Right atrium auricular region (tissue), 2 donors: ENCODE measurements at regions not wholly inside any gene's neighbourhood (a gene's known extent, or its start where the extent isn't known, plus 50 kb on each side); places are given as distances from the start of the nearest gene placed in this dataset.

Source experiments
- DNase-seq: peaks from one replicate; pipeline ENCODE4 v3.0.0-alpha.2; 2019; ENCODE audit warnings: low spot score
- H3K27ac ChIP-seq, 2 donors: fragments of 200-600 bp; sonication (generic); 1 replicate in 1 of 2; 2 replicates in 1 of 2; pipeline ENCODE4 v1.5.1; 2016 to 2019
- H3K27me3 ChIP-seq, 2 donors: fragments of 200-600 bp; sonication (generic); one replicate each; pipeline versions ENCODE4 v1.5.1 to v1.6.0; 2017 to 2019
- H3K36me3 ChIP-seq: fragments of 200-600 bp; sonication (generic); one replicate; pipeline ENCODE4 v1.5.1; 2016
- H3K4me1 ChIP-seq, 2 donors: fragments of 200-600 bp; sonication (generic); one replicate each; pipeline versions ENCODE4 v1.5.1 to v1.6.0; 2017 to 2019
- H3K4me3 ChIP-seq, 2 donors: fragments of 200-600 bp; sonication (generic); 1 replicate in 1 of 2; 2 replicates in 1 of 2; pipeline ENCODE4 v1.5.1; 2017 to 2019; ENCODE audit warnings: mild to moderate bottlenecking in 1 of 2, moderate library complexity in 1 of 2
- H3K9me3 ChIP-seq, 2 donors: fragments of 200-600 bp; sonication (generic); one replicate each; pipeline ENCODE4 v1.5.1; 2019
- TF ChIP-seq, protein P1 (sequence below), 2 donors: fragments of 200-600 bp; sonication (generic); IDR thresholded peaks; one replicate each; pipeline ENCODE4 v1.5.1; 2019; ENCODE audit warnings: antibody characterized with exemption in 2 of 2

DNA sequence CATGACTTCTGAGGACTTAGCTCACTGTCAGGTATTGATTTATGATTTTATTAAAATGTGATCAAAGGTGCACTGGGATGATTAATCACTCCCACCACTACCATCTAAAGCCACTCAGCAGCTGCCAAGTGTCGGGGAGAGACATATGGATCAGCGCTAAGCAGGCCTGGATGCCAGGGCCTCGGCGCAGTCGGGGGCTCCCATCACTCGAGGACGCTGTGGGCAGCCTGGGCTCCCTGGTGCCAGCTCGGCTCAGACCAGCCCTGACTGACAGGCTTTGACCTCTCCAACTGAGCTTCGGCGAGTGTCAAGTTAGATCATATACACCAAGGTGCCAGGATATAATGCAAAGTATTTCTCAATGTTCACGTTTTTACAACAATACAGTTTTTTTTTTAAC lies 267.7 kb downstream of the ACTR3B start:
- no peak for DNase-seq
- Histone ChIP-seq H3K9me3 (no peaks in the 10 kb centered on the region), H3K4me3 (no peak overlapping the region), H3K27me3 (no peaks in the 10 kb centered on the region), H3K36me3 (no peaks in the 10 kb centered on the region), H3K27ac (no peak overlapping the region), H3K4me1 (no peaks in the 10 kb centered on the region)
- TF ChIP-seq, protein P1, sequence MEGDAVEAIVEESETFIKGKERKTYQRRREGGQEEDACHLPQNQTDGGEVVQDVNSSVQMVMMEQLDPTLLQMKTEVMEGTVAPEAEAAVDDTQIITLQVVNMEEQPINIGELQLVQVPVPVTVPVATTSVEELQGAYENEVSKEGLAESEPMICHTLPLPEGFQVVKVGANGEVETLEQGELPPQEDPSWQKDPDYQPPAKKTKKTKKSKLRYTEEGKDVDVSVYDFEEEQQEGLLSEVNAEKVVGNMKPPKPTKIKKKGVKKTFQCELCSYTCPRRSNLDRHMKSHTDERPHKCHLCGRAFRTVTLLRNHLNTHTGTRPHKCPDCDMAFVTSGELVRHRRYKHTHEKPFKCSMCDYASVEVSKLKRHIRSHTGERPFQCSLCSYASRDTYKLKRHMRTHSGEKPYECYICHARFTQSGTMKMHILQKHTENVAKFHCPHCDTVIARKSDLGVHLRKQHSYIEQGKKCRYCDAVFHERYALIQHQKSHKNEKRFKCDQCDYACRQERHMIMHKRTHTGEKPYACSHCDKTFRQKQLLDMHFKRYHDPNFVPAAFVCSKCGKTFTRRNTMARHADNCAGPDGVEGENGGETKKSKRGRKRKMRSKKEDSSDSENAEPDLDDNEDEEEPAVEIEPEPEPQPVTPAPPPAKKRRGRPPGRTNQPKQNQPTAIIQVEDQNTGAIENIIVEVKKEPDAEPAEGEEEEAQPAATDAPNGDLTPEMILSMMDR (IDR thresholded peaks at IDR 0.05) = no peak

DNA sequence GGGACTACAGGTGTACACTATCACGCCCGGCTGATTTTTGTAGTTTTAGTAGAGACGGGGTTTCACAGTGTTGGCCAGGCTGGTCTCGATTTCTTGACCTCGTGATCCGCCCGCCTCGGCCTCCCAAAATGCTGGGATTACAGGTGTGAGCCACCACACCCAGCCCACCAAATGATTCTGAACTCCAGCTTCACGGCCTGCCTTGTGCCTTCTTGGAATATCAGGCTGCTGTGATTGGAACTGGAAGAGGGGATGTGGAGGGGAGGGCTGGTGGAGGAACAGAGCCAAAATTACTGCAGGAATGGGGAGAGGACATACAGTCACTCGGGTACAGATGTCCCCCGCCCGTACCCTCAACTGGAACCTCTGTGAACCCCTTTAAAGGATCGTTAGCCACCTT lies 268.4 kb downstream of the ACTR3B start:
- no peaks in the 10 kb centered on the region for H3K9me3 ChIP-seq
- H3K4me3 ChIP-seq = no peak overlapping the region
- TF ChIP-seq, protein P1 (IDR thresholded peaks at IDR 0.05) = no peak
- H3K27me3 ChIP-seq = no peaks in the 10 kb centered on the region
- no peaks in the 10 kb centered on the region for H3K4me1 ChIP-seq
- DNase-seq = no peak
- no peak overlapping the region for H3K27ac ChIP-seq
- no peaks in the 10 kb centered on the region for H3K36me3 ChIP-seq

DNA sequence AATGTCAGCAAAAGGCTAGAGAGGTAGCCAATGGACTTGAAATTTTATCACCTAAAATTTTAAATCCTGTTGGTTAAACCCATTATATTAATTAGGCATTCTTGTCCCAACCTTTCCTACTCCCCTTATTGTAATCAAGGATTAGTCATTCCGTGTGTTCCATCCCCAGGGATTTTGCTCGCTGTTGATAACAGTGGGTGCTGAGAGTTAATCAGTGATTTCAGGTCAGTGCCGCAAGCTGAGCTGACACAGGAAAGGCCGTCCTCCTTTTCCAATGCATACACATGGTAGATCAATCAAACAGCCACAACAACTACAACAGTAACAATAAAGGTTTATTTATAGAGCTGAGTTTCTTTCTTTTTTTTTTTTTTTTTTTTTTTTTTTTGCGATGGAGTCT lies 271.4 kb downstream of the ACTR3B start:
- TF ChIP-seq, protein P1 (IDR thresholded peaks at IDR 0.05) = no peak
- no peaks in the 10 kb centered on the region for H3K9me3 ChIP-seq
- no peaks in the 10 kb centered on the region for H3K27me3 ChIP-seq
- H3K27ac ChIP-seq = no peak overlapping the region
- H3K4me3 ChIP-seq = no peak overlapping the region
- DNase-seq = no peak
- no peaks in the 10 kb centered on the region for H3K36me3 ChIP-seq
- no peaks in the 10 kb centered on the region for H3K4me1 ChIP-seq

DNA sequence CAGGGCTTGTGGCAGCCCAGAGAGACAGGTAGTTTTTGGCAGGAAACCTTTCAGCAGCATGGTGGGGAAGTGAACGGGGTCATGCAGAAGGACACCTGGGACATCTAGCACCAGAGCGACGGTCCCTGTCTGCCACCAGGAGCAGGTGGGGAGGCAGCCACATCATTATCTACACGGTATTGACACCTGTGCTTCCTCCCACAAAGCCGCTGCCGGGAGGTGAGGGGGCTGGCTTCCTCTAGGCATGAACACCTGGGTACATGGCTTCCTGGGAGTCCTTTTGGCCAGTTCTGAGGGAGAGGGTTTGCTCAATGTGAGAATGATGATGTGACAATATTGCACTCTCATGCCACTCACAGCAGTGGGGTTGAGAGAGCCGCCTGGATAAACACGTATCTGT lies 275.2 kb downstream of the ACTR3B start:
- TF ChIP-seq, protein P1 (IDR thresholded peaks at IDR 0.05) = no peak
- H3K27me3 ChIP-seq = no peaks in the 10 kb centered on the region
- no peak overlapping the region for H3K27ac ChIP-seq
- H3K4me1 ChIP-seq = no peaks in the 10 kb centered on the region
- H3K9me3 ChIP-seq = no peaks in the 10 kb centered on the region
- no peak overlapping the region for H3K4me3 ChIP-seq
- no peak for DNase-seq
- no peaks in the 10 kb centered on the region for H3K36me3 ChIP-seq

DNA sequence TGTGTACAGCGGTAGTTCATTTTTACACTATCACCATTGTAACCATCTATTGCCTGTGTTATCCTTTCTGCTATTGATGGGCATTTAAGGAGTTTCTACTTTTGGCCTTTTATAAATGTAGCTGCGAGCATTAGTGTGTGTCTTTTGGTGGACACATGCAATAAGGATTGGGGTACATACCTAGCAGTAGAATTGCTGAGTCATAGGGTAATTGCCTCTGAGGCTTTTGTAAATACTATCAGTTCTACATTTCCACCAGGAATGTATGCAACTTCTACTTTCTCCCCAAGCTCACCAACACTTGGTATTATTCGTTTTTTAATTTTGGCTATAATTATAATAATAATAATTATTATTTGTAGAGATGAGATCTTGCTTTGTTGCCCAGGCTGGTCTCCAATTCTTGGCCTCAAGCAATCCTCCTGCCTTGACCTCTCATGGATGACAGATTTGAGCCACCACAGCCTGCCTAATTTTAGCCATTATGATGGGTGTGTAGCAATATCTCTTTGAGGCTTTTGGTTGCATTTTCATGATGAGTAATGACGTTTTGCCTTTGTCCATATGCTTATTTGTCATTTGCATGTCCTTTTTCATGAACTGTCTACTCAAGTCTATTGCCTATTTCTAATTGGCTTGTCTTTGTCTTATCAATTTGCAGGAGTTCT lies 277.0 kb downstream of the ACTR3B start:
- Histone ChIP-seq H3K27ac (no peak overlapping the region), H3K9me3 (no peaks in the 10 kb centered on the region), H3K36me3 (no peaks in the 10 kb centered on the region), H3K4me1 (no peaks in the 10 kb centered on the region), H3K27me3 (no peaks in the 10 kb centered on the region), H3K4me3 (no peak overlapping the region)
- TF ChIP-seq, protein P1 (IDR thresholded peaks at IDR 0.05) = no peak
- no peak for DNase-seq

DNA sequence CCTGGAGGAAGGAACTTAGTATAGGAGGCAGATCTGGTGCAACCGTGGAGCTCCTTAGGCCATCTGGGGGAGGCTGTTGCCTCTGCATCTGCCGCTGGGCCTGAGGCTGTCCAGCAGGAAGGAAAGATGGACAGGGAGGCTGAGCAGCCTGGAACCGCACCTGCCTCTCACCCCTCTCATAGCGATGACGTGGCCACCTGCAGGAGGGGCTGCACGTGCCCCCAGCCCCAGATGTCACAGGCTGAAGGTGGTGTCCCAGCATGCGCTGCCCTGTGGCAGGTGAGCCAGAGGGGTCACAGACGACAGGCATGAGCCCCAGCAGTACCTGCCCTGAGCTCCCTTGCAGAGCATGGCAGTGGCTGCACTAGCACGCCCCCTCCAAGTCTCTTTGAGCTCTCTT lies 283.9 kb downstream of the ACTR3B start:
- TF ChIP-seq, protein P1 (IDR thresholded peaks at IDR 0.05) = no peak
- Histone ChIP-seq H3K36me3 (no peaks in the 10 kb centered on the region), H3K9me3 (no peaks in the 10 kb centered on the region), H3K4me3 (no peak overlapping the region), H3K27me3 (no peaks in the 10 kb centered on the region), H3K4me1 (no peaks in the 10 kb centered on the region), H3K27ac (no peak overlapping the region)
- no peak for DNase-seq
